Skeletal muscle cell (primary cell): ENCODE measurements at regions not wholly inside any gene's neighbourhood (a gene's known extent, or its start where the extent isn't known, plus 50 kb on each side); places are given as distances from the start of the nearest gene placed in this dataset.
"Not testable (repeated sequence)": the region's sequence is repeated elsewhere in the genome, so short reads cannot be mapped to it uniquely, and the experiment has no call there.

Experiments
- DNase-seq: peaks from one replicate; pipeline ENCODE4 v3.0.0-alpha.2; 2010; ENCODE audit warnings: low read depth
- H3K4me3 ChIP-seq: 2 replicates; pipeline ENCODE4 v1.5.1; 2011; ENCODE audit warnings: low read depth, mild to moderate bottlenecking, control low read depth, low read length, moderate library complexity

GRCh38 chr2:59881218-59881617 lies 672.2 kb downstream of the BCL11A start:
- H3K4me3 ChIP-seq = no peak overlapping the region
- no peak for DNase-seq

GRCh38 chr2:59879700-59880131 lies 673.7 kb downstream of the BCL11A start:
- DNase-seq = no peak
- H3K4me3 ChIP-seq = no peak overlapping the region

- DNase-seq = no peak
- H3K4me3 ChIP-seq = no peak overlapping the region
Observed at GRCh38 chr2:59875836-59876235, 677.6 kb downstream of the BCL11A start.

- no peak for DNase-seq
- no peak overlapping the region for H3K4me3 ChIP-seq
Observed at GRCh38 chr2:59874971-59875755, 678.3 kb downstream of the BCL11A start.

- DNase-seq = no peak
- H3K4me3 ChIP-seq = no peak overlapping the region
Observed at GRCh38 chr2:59874361-59874760, 679.1 kb downstream of the BCL11A start.

GRCh38 chr2:59871830-59872229 lies 681.6 kb downstream of the BCL11A start:
- DNase-seq = no peak
- H3K4me3 ChIP-seq = no peak overlapping the region

GRCh38 chr2:59868981-59869380 lies 684.5 kb downstream of the BCL11A start:
- no peak for DNase-seq
- no peak overlapping the region for H3K4me3 ChIP-seq

GRCh38 chr2:59866436-59866835 lies 687.0 kb downstream of the BCL11A start:
- no peak for DNase-seq
- no peak overlapping the region for H3K4me3 ChIP-seq

GRCh38 chr2:59858540-59858939 lies 694.9 kb downstream of the BCL11A start:
- no peak overlapping the region for H3K4me3 ChIP-seq
- no peak for DNase-seq

- no peak for DNase-seq
Observed at GRCh38 chr2:59857109-59857508, 696.3 kb downstream of the BCL11A start.

GRCh38 chr2:59856391-59856790 lies 697.1 kb downstream of the BCL11A start:
- no peak overlapping the region for H3K4me3 ChIP-seq
- DNase-seq = no peak

More at GRCh38 chr2:59857109-59857508, 696.3 kb downstream of the BCL11A start:
- H3K4me3 ChIP-seq = no peak overlapping the region

- H3K4me3 ChIP-seq = no peak overlapping the region
- DNase-seq = no peak
Observed at GRCh38 chr2:59853032-59853431, 700.4 kb downstream of the BCL11A start.

- DNase-seq = no peak
- no peak overlapping the region for H3K4me3 ChIP-seq
Observed at GRCh38 chr2:59851836-59852475, 701.5 kb downstream of the BCL11A start.

GRCh38 chr2:59850554-59850953 lies 702.9 kb downstream of the BCL11A start:
- no peak for DNase-seq
- H3K4me3 ChIP-seq = no peak overlapping the region

- no peak overlapping the region for H3K4me3 ChIP-seq
- no peak for DNase-seq
Observed at GRCh38 chr2:59833941-59834340, 719.5 kb downstream of the BCL11A start.

GRCh38 chr2:59830601-59831000 lies 722.9 kb downstream of the BCL11A start:
- no peak overlapping the region for H3K4me3 ChIP-seq

GRCh38 chr2:59827677-59828076 lies 725.8 kb downstream of the BCL11A start:
- DNase-seq = no peak

More at GRCh38 chr2:59830601-59831000, 722.9 kb downstream of the BCL11A start:
- no peak for DNase-seq

GRCh38 chr2:59826177-59826576 lies 727.3 kb downstream of the BCL11A start:
- H3K4me3 ChIP-seq = no peak overlapping the region
- DNase-seq = no peak

More at GRCh38 chr2:59827677-59828076, 725.8 kb downstream of the BCL11A start:
- H3K4me3 ChIP-seq = no peak overlapping the region

- H3K4me3 ChIP-seq = no peak overlapping the region
Observed at GRCh38 chr2:59824314-59824713, 729.1 kb downstream of the BCL11A start.

GRCh38 chr2:59816075-59816474 lies 737.4 kb downstream of the BCL11A start:
- no peak overlapping the region for H3K4me3 ChIP-seq
- DNase-seq = no peak

More at GRCh38 chr2:59824314-59824713, 729.1 kb downstream of the BCL11A start:
- no peak for DNase-seq

GRCh38 chr2:59810283-59810682 lies 743.2 kb downstream of the BCL11A start:
- not testable (repeated sequence) for DNase-seq, H3K4me3 ChIP-seq
